Stimulated activated CD4-positive, alpha-beta T cell treated with anti-CD3 and anti-CD28 coated beads, Interleukin-12 subunit alpha, Interleukin-12 subunit beta, amount 100 ng/mL, for 24 hours (primary cell): ENCODE measurements at regions not wholly inside any gene's neighbourhood (a gene's known extent, or its start where the extent isn't known, plus 50 kb on each side); places are given as distances from the start of the nearest gene placed in this dataset.
"Not testable (repeated sequence)": the region's sequence is repeated elsewhere in the genome, so short reads cannot be mapped to it uniquely, and the experiment has no call there.

ENCODE experiments used
- DNase-seq, 2 experiments: peaks; one replicate each; pipeline ENCODE4 v3.0.0-alpha.2; 2020; ENCODE audit warnings: low read depth in 2 of 2

- DNase-seq, result no peak
These were observed 705.7 kb upstream of the SLITRK1 start for GRCh38 chr13:84588023-84588422.

GRCh38 chr13:84579901-84580300 is 697.6 kb upstream of the SLITRK1 start:
- not testable (repeated sequence) for DNase-seq

DNA sequence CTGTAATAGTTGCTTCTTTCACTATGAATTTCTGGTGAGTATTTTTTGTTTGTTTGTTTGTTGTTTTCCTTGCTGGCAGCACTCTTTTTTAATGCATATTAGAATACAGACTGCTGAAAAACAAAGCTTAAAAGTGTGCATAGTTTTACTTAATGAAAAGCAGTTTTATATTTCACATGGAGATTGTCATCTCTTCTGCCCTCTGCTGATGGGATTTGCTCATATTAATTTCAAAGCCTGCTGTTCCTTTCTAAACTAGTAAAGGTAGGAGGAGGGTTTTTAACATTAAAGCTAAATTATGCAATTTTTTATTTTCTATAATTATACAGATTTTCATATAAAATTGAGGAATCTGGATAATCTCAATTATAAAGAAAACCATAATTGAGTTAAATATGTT is 692.6 kb upstream of the SLITRK1 start:
- DNase-seq, result no peak

DNA sequence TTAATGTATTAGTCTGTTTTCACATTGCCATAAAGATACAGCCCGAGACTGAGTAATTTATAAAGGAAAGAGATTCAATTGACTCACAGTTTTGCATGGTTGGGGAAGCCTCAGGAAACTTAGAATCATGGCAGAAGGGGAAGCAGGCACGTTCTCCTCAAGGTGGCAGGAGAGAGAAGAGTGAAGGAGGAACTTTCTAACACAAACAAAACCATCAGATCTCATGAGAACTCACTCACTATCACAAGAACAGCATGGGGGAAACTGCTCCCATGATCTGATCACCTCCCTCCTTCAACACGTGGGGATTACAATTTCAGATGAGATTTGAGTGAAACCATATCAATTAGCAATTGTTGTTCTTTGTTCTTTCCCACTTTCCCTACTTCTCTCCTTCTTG is 689.0 kb upstream of the SLITRK1 start:
- DNase-seq, result no peak

DNA sequence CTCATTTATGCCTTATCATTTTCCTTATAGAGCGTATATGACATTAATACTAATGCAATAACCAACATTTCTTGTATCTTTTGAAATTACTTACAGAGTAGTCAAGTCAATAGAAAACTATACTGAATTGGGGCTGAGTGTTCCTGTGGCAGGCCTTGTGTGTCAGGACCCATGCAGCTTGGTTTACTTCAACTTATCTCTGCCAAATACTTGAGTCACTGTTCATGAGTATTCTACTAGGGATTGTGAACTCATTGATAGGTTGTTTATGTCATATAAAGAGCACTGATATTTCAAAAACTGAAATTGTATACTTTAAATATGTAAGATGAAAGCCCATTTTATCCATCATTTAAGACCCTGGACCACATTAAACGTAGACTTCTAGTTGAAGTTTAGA is 688.6 kb upstream of the SLITRK1 start:
- DNase-seq, result no peak

DNA sequence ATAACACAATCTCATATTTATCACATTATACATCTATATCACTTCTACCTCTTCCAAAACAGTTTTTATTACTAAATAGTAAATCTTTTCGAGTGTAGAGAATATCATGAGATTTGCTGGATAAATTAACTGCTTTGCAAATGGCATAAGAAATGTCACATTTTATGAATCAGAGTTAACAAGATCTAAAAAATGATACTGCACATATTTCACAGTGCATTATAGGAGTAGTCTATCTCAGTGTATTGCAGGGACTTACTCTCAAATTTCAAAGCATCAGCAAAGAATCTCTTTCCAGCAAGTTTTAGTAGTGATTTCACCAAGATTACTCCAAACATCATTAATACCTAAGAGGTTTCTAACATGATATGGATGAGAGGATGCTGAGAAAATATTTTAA is 687.1 kb upstream of the SLITRK1 start:
- DNase-seq, result no peak

GRCh38 chr13:84567848-84568247 is 685.6 kb upstream of the SLITRK1 start:
- no peak for DNase-seq

DNA sequence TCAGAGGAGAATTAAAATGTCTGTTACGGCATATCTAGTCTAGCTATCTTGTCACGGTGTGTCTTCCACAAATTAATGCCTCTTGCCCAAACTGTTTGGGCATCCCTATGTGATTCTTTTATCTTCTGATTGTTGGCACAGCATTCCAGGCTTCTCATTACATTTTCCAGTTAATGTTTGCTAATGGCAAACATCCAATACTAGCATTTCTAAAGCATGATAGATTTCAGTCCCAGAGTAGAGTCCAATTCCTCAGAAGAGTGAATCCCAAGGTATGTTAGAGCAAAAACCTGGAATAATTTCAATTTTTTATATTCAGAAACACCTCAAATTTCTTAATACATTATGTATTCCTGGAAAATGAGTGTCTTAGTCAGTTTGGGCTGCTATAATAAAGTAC is 684.5 kb upstream of the SLITRK1 start:
- no peak for DNase-seq

DNA sequence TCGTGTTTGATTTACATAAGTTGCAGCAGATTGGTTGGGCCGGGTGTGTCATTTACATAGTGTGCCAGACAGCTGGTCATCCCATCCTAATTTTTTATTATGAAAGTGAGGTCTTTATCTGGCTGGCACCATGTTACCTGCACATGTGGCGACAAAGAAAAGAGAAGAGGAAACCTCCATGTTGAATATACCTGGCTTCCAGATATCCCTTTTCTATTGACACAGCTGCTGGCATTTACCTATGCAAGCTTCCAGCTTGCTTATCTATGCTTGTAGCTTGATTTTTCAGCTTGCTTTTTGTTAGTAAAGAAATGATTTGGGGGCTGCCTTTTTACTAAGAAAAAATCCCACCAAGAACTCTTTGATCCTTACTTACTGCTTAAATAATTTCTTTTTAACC is 681.3 kb upstream of the SLITRK1 start:
- DNase-seq, result no peak

GRCh38 chr13:84553227-84553626 is 671.0 kb upstream of the SLITRK1 start:
- no peak for DNase-seq

DNA sequence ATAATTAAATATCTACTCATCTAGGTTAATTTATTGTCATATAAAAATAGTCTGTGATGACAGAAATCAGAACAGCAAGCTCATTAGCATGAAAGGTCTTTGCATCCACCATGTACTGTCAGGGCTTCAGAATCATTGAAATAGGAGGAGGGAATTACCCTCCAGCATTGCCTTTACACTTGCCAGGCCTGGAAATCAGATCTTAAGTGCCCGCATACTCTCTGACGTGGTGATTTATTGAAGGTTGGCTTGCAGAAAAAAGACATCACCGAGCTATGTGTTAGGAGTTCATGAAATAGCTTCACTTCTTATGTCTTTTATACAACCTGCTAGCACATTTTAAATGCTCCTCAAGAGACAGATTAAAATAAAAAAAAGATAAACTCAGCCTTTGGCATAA is 661.7 kb upstream of the SLITRK1 start:
- no peak for DNase-seq

GRCh38 chr13:84542348-84542747 is 660.1 kb upstream of the SLITRK1 start:
- DNase-seq, result no peak

- no peak for DNase-seq
These were observed 654.6 kb upstream of the SLITRK1 start for GRCh38 chr13:84536906-84537305.

DNA sequence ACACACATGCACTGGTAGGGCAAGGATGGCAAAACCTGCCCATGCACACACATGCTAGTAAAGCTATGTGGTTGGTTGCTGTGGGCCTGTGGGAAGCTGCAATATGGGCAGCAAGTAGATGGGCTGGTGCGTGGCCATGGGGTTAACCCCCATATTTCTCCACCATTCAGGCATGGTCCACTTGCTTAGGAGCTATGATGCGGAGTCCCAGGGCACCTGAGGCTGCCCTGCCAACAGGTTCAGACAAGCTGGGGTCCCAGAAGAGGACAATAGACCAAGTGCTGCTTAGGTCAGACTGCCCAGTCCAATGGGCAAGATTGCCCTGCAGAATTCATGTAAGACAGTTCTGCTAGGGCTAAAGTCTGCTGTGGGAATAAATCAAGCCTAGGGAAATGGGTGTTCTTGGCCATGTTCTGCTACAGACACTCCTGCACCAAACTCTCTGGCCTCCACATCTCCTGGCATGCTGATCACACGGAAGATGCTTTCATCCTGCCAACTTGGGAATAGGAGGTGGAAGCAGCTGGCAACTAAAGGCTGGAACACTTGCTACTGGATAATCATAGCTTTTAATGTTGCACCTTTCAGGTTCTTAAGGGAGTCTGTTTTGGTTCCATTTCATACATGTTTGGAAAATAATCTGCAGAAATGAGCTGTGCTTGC is 646.3 kb upstream of the SLITRK1 start:
- DNase-seq, result no peak

- no peak for DNase-seq
These were observed 643.6 kb upstream of the SLITRK1 start for GRCh38 chr13:84525865-84526264.

DNA sequence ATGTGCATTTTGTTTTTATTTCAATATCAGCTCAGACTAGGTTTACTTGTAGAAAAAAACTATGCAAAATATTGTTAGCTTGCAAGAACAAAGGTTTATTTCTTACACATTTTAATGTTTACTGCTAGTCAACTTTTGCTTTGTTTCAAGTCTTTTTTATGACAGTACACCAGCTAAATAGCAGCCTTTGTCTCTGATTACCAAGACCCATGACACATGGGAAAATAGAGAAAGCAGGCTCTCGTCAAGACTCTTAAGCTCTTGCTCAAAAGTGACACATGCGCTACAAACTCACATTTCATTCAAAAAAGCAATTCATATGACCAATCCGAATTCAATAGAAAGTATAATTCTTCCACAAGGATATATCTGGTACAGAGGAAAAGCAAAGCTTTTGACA is 642.3 kb upstream of the SLITRK1 start:
- DNase-seq, result no peak

- no peak for DNase-seq
These were observed 617.7 kb upstream of the SLITRK1 start for GRCh38 chr13:84500016-84500415.

DNA sequence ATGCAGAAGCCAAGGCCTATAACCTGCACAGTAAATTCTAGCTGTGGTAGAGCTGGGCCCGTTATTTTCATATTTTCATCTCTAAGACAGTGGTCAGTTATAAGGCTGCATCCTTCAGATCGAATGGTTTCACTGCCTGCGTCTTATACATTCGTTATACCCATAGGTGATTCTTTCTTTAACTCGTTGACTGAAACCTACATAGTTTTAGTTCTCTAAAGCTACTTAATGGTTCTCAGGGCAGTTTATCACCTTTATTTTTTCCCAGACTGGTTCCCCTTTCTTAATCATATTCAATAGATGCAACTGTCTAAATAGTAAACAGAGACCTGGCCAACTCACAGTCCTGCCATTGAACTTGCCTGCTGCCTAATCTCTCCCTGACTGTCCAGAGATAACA is 615.3 kb upstream of the SLITRK1 start:
- DNase-seq, result no peak

DNA sequence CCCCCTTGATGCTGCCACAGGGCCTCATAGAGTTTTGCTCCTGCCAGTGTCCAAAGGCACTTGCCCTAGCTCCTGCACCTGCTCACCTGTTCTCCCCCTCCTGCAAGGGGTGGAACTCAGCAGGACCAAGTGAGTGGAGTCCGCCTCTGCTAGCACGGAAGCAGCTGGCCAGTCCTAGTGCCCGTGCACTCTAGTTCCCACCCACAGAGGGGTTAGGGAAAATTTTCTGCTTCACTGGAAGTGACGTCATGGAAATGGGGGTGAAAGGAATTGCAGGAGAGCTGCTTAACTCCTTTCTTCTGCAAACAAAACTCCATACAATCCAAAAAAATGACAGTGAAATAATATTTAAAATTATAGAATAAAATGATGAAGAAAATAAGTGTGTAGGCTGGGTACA is 609.7 kb upstream of the SLITRK1 start:
- no peak for DNase-seq

- no peak for DNase-seq
These were observed 605.5 kb upstream of the SLITRK1 start for GRCh38 chr13:84487752-84488151.

DNA sequence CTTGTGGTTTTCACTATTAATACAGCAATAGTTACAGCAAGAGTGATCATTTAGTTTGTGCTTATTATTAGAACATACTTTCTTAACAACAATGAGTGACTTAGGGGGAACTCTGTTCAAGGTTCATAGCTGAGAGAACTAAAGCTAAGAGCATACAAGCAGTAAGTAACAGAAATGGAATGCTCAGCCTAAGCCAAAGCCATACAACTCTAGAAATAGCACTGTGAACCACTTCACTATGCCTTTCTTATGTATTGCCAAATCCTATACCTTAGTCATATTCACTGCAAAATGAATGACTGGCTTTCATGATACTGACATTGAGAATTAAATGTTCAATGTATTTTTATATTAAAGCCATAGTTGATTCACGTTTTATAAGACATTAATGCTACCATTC is 599.7 kb upstream of the SLITRK1 start:
- DNase-seq, result no peak

- no peak for DNase-seq
These were observed 597.4 kb upstream of the SLITRK1 start for GRCh38 chr13:84479656-84480055.

DNA sequence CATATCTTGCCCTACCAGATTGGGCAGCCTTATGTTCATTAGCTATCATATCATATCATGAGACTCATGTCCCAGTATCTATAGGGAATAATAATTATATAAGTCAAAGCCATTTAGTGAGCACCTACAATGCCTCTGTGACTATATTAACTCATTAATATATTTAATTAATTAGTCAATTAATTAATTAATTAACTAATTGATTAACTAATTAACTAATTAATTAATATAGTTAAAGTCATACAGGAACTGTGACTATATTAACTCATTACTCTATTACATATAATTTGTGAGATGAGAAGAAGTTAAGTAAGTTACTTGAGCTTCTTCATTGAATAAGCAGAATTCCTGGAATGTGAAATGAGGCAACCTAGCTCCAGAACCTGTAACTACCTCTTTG is 588.3 kb upstream of the SLITRK1 start:
- no peak for DNase-seq

GRCh38 chr13:84466461-84466860 is 584.2 kb upstream of the SLITRK1 start:
- DNase-seq, result no peak
